ENCODE measurements at regions not wholly inside any gene's neighbourhood (a gene's known extent, or its start where the extent isn't known, plus 50 kb on each side); places are given as distances from the start of the nearest gene placed in this dataset.

GRCh38 chr5:105172918-105173317 is 1610.3 kb upstream of the NUDT12 start:
- TF ChIP-seq EZH2phosphoT487 (IDR thresholded peaks at IDR 0.05; ENCODE audit: borderline replicate concordance, low read depth, low read length) (no peak), CTCF (conservative IDR thresholded peaks at IDR 0.05; ENCODE audit: low read length) (no peak)
- Histone ChIP-seq H3K79me2 (ENCODE audit: insufficient read depth, low read depth, low read length) (no peaks in the 10 kb centered on the region), H3K4me1 (ENCODE audit: insufficient read depth, low read length, poor library complexity, severe bottlenecking) (no peaks in the 10 kb centered on the region), H3K27ac (ENCODE audit: low read depth, low read length, poor library complexity, severe bottlenecking) (no peak overlapping the region), H3K9me3 (ENCODE audit: low read length) (no peaks in the 10 kb centered on the region), H4K20me1 (ENCODE audit: insufficient read depth, low read length) (no peaks in the 10 kb centered on the region), H3K9me2 (ENCODE audit: insufficient read depth, low read length) (no peaks in the 10 kb centered on the region), H3K4me3 (ENCODE audit: low read depth, low read length, poor library complexity, severe bottlenecking) (no peak overlapping the region), H3K4me2 (ENCODE audit: low read length) (no peak overlapping the region), H2AFZ (ENCODE audit: low read length) (no peak overlapping the region), H3K36me3 (ENCODE audit: insufficient read depth, low read length) (no peaks in the 10 kb centered on the region)
- no peak for DNase-seq (ENCODE audit: low spot score)
- no TSS peak for BruUV-seq (replicated peaks)
- intact Hi-C loops (cut with micrococcal nuclease; ENCODE audit: unreplicated experiment), result no loop called here
- ChIA-PET POLR2A (interaction anchor here (0.6 kb wide), 1 partner anchor 1320 kb away, joined by 3 read pairs; no protein-coding TSS in a partner anchor), CTCF (ENCODE audit: unreplicated experiment) (no interaction called here)

- no peak for DNase-seq (ENCODE audit: low spot score)
- ChIA-PET POLR2A (no interaction called here), CTCF (ENCODE audit: unreplicated experiment) (no interaction called here)
- Histone ChIP-seq H3K79me2 (ENCODE audit: insufficient read depth, low read depth, low read length) (no peaks in the 10 kb centered on the region), H3K4me1 (ENCODE audit: insufficient read depth, low read length, poor library complexity, severe bottlenecking) (no peaks in the 10 kb centered on the region), H2AFZ (ENCODE audit: low read length) (no peak overlapping the region), H3K9me3 (ENCODE audit: low read length) (no peaks in the 10 kb centered on the region), H3K27ac (ENCODE audit: low read depth, low read length, poor library complexity, severe bottlenecking) (no peak overlapping the region), H3K4me2 (ENCODE audit: low read length) (no peak overlapping the region), H3K36me3 (ENCODE audit: insufficient read depth, low read length) (no peaks in the 10 kb centered on the region), H3K9me2 (ENCODE audit: insufficient read depth, low read length) (no peaks in the 10 kb centered on the region), H3K4me3 (ENCODE audit: low read depth, low read length, poor library complexity, severe bottlenecking) (no peak overlapping the region), H4K20me1 (ENCODE audit: insufficient read depth, low read length) (no peaks in the 10 kb centered on the region)
- no peak for TF ChIP-seq EZH2phosphoT487 (IDR thresholded peaks at IDR 0.05; ENCODE audit: borderline replicate concordance, low read depth, low read length)
- TF ChIP-seq CTCF (conservative IDR thresholded peaks at IDR 0.05; ENCODE audit: low read length), result no peak
- intact Hi-C loops (cut with micrococcal nuclease; ENCODE audit: unreplicated experiment), result no loop called here
- no TSS peak for BruUV-seq (replicated peaks)
Measured at GRCh38 chr5:105168806-105169205, 1606.2 kb upstream of the NUDT12 start.

GRCh38 chr5:105167092-105167491 is 1604.5 kb upstream of the NUDT12 start:
- BruUV-seq (replicated peaks), result no TSS peak
- H3K4me2 ChIP-seq (ENCODE audit: low read length), result no peak overlapping the region
- no peaks in the 10 kb centered on the region for H3K9me2 ChIP-seq (ENCODE audit: insufficient read depth, low read length)
- TF ChIP-seq CTCF (conservative IDR thresholded peaks at IDR 0.05; ENCODE audit: low read length) (no peak), EZH2phosphoT487 (IDR thresholded peaks at IDR 0.05; ENCODE audit: borderline replicate concordance, low read depth, low read length) (no peak)
- H4K20me1 ChIP-seq (ENCODE audit: insufficient read depth, low read length), result no peaks in the 10 kb centered on the region
- no peak overlapping the region for H3K4me3 ChIP-seq (ENCODE audit: low read depth, low read length, poor library complexity, severe bottlenecking)
- ChIA-PET POLR2A (no interaction called here), CTCF (ENCODE audit: unreplicated experiment) (no interaction called here)
- no peaks in the 10 kb centered on the region for H3K79me2 ChIP-seq (ENCODE audit: insufficient read depth, low read depth, low read length)
- no peak overlapping the region for H3K27ac ChIP-seq (ENCODE audit: low read depth, low read length, poor library complexity, severe bottlenecking)
- H3K4me1 ChIP-seq (ENCODE audit: insufficient read depth, low read length, poor library complexity, severe bottlenecking), result no peaks in the 10 kb centered on the region
- H3K36me3 ChIP-seq (ENCODE audit: insufficient read depth, low read length), result no peaks in the 10 kb centered on the region
- DNase-seq (ENCODE audit: low spot score), result no peak
- no peaks in the 10 kb centered on the region for H3K9me3 ChIP-seq (ENCODE audit: low read length)
- intact Hi-C loops (cut with micrococcal nuclease; ENCODE audit: unreplicated experiment), result no loop called here
- no peak overlapping the region for H2AFZ ChIP-seq (ENCODE audit: low read length)
